HG02938 (cell line): ENCODE measurements at regions not wholly inside any gene's neighbourhood (a gene's known extent, or its start where the extent isn't known, plus 50 kb on each side); places are given as distances from the start of the nearest gene placed in this dataset.
A peak's percentile ranks its signal among the peaks of the same experiment; 100 is the strongest.

ENCODE experiments used
- ATAC-seq: cut with Tn5 transposase; IDR thresholded peaks from one replicate; pipeline ENCODE4 v1.9.1; 2021; ENCODE audit warnings: mild to moderate bottlenecking, moderate library complexity; ENCODE audit not compliant: unreplicated experiment

DNA sequence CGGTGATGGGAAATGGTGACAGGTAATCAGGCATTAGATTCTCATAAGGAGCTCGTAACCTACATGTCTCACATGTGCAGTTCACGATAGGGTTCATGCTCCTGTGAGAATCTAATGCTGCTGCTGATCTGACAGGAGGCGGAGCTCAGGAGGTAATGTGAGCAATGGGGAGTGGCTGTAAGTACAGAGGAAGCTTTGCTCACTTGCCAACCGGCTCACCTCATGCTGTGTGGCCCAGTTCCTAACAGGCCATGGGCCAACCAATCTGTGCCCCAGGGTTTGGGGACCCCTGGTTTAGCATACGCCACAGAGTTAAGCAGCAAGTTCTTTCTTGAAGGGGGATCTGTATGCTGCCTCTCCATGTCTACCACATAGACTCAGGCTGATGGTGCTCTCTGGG is 133.1 kb downstream of the IQUB start:
- ATAC-seq: no peak

DNA sequence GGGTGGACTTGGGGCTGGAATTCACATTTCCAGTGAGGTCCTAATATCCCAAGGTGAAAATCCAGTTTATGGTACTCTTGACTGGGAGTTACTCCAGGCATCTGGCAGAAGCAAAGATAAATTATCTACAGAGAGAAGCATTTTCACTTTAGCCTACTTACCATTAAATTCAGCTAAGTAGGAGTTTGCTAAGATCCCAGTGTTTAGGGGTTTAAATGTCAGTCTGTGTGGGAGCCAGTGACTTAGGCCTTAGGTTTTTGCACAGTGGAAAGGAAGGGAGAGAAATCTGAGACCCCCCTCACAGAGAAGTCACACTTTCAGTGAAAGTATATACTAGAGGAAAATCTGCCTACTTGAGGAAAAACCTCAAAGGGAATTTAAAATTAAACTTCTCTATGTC is 134.2 kb downstream of the IQUB start:
- no peak for ATAC-seq

DNA sequence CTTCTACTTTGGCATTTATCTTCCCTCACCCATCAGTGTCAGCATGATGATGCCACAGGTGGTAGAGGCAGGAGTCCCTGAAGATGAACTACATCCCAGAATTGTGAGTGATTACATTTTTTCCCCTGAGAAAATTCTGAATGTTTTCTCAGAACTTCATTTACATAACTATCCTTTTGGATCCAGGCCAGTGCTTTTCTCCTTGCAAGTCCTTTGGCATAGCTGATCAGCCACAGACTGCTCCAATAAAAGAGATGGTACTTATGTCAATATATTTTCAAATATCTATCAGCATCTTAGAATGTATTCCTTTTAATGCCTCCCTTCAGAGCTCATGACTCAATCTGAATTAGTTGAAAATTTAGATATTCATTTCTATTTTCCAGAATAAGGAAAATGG is 135.5 kb downstream of the IQUB start:
- no peak for ATAC-seq

DNA sequence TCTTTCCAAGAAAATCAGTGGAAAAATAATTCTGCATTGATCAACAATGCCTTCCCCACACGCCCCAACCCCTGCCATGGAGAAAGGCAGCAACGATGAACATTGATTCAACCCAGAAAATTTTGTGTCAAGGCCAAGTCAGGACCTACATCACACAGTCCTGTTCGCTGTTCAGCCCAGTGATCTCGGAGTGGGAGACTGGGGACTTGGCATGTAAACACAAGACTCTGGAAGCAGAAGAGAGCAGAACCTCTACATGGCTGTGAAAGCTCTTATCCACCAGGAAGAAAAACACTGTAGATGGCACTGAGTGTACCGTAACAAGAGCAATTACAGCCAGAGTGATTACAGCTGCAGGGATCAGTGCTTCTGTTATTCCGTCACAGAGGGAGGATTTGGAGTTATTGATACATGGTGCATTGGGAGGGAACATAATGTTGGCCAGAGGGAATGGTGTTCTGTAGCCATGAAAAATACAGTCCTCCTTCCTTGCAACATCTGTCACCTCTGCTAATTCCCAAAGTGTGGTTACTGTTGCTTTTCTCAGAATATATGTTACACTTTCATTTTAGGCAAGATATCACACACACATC is 136.6 kb downstream of the IQUB start:
- ATAC-seq: no peak

DNA sequence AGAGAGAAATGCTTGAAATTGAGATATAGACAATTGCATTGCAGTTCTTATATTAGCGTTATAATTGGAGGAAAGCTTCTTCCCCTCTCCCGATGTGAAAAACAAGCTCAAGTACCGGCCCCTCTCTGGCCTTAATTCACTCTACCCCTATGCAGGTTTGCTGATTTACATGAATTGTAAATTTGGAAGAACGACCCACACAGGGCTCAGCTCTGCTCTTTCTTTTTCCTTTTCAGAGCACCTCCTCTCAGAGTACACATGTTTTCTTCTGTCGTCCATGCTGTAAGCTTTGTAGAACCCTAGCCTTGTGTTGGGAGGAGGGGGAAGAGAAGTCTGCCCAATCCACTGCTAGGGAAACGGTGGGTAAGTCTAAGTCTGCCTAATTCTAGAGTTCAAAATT is 140.8 kb downstream of the IQUB start:
- ATAC-seq: no peak

DNA sequence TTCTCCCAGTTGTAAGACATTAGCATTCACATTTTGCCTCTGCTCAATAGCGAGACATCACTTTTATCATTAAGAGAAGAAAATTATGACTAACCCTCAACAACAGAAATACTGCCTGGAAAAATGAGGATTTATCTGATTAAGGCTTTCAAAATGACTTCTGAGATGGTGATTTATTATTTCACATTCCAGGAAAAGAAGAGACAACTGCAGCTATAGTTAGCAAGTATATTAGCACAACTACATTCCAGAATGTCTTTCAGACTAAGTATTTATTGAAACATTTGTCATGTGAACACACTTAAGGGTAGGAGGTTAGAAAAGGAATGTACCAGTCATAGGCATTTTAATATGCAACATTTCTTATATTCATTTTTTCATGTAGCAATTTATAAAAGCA is 162.0 kb downstream of the IQUB start:
- ATAC-seq: no peak

DNA sequence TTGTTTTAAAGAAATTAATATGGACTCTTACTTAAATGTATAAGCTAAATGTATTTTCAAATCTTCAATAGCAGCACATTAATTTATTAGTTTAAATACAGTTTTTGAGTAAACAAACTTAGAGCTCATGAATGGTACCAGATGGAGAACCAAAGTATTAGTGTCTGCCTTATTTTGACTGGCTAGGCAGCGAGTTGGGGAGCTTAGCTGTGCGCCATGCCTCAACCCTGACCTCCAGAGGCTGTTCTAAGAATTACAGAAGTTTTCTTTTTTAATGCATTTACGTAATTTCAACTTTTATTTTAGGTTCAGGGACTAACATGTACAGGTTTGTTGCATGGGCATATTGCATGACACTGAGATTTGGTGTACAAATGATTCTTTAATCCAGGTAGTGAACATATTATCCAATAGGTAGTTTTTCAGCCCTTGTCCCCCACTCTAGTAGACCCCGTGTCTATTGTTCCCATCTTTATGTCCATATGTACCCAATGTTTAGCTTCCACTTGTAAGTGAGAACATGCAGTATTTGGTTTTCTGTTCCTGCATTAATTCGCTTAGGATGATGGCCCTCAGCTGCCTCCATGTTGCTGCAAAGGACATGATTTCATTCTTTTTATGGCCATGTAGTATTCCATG is 166.8 kb downstream of the IQUB start:
- peak; percentile 91 for ATAC-seq

DNA sequence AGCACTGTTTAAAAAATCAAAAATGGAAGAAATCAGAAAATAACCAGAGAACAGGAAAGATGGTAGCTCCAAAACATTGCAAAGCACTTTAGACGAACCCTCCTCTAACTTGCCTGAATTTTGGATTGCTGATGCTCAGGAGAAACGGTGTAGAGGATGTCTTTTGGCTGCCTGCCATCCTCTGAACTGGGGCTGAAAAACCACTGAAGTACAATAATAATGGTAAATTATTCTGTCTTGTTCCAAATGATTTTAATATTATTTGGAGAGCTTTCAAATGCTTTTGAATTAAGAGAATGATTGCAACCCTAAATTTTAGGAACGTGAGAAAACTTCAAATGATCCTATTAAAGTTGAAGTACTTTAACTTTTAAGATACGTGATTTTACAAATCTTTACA is 167.3 kb upstream of the SLC13A1 start:
- no peak for ATAC-seq

DNA sequence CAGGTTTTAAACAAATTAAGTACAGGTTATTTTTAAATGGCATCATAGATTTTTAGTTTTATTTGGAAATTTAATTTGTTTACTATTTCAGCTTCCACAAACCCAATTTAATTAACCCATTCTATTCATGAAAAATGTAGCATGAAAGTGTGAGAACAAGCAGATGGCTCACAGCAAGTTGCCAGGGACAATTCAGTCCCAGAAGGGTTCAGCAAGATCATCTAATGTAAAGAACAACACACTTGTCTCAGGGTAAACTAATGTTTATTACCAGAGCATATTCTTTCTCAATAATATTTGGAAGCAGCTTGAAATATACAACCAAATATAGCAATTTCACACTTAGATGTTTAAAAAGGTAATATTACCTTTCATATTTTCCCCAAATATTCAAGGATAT is 166.9 kb upstream of the SLC13A1 start:
- no peak for ATAC-seq

DNA sequence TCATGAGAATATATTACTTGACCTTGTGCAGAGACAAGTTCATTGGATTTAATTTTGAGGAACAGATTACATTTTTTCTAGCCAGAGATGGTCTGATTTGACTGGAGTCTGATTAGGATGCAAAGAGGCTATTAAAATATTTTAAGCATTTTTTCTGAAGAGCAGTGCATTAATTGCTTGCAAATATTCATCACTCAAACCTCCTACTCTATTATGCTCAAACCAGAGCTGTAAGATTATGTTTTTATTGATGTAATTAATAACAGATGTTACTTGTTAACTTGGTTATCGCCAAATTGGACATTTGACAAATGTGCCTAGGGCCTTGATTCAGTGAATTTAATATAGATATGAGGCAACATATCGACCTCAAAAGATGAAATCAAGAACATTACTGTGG is 160.9 kb upstream of the SLC13A1 start:
- no peak for ATAC-seq

DNA sequence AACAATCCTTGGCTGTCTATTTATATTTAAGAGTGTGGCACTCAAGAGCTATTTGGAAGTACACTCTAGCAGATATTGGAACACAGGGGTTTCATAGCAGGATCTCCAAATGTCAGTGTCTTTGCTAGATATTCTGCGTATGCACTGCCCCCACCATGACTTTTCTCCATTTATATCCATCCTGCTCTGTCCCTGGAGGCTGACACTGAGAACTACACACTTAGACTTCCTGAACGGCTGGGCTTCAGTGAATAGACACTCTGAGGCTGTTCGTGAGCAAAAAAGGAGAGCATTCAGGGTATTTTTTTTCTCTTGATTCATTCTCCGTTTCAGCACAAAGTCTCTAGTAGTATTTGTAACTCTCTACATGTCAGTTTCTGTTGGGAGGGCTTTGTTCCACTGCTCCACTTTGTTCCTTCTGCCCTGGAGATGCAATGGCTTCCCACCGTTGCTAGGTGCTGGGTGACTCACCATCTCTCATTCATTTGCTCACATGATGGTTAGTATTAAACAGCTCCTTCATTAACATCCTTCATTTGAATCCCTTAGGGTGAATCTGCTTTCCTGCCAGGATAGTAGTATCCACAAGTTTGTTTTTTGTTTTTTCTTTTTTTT is 155.9 kb upstream of the SLC13A1 start:
- no peak for ATAC-seq

DNA sequence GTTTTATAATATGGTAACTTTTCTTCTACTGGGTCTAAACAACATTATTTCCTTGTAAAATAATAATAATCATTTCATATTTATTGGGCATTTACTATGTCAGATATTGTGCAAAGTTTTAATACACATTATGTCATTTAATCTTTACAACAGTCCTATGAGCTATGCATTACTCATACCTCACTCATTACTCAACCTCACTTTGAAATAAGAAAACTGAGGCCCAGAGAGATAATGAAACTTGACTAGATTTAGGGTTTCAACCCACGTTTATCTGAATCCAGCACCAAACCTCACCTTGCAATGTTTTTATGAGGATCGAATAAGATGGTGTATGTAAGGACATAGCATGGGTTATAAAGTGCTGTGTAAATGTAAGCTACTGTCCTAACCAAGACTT is 153.2 kb upstream of the SLC13A1 start:
- no peak for ATAC-seq

DNA sequence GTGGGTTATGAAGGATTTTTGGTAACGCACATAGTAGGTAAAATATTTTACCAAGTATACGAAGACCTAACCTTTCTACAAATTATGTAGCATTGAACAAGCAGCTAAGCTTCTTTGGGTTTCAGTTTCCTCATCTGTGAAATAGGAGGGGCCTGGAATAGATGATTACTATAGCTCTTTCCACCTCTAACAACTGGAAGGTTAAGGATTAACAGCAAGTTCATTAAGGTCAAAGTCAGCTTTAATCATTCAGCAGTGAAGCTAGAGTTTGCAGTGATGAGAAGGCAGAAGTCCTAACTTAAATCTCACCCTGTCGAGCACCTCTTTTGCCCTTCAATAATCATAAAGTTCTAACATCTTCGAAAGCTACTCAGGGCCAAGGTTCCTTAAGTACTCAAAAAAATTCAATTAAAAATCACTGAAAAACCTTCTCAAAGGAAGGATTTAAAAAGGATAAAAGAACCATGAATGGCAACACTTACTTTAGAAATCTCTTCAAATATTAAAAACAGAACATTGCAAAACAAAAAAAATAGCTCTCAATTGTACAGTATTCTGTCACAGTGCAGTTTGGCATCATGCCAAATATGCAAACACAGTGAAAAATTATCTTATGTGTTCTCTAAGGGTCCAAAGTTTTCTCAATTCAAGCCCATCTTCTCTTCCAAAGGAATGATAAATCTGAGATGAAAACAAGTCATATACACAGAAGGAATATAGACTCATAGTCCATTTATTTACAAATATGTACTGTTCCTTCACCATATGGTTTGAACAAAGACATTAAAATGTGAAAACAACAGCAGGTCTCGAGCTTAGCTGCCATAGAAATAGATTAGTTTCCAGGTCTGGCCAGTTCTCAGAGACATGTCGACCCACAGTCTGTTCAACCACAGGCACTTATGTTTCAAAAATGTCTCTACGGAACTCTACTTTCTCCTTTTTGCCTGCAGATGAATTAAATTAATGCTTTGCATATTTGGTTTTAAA is 152.0 kb upstream of the SLC13A1 start:
- no peak for ATAC-seq

DNA sequence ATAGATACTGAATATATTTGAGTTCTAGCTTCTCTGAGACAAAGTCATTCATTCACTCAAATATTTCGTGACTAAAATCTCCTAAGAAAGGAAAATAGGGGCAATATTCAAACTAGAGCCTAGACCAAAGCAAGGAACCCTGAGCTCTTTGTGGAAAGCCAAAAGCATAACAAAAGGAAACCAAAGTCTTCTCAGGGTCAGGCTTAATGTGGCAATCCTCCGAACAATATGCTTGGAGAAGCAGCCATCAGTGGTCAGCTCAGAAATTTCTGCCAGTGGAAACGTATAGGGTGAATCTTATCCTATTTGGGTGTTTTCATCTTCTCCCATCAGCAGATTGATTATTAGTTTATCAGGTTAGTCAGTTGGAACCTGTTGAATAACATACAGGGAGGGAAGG is 151.3 kb upstream of the SLC13A1 start:
- ATAC-seq: no peak

DNA sequence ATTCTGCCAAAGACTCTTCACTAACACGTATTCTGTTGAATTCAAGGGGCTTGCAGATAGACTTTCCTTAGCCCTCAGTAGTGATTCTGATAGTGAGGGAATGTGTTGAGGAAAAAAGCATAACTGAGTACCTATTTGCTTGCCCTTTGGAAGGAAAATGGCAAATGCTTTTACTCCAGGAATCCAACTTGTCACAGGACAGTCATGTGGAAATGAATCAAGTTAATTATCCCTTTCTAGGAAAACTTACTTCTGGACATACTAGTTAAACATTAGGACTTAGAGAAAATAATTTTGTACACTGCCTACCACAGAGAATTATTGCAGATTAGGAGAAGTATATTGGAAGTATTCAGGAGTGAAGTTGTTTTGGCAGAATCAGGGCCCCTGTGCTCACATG is 148.9 kb upstream of the SLC13A1 start:
- no peak for ATAC-seq

DNA sequence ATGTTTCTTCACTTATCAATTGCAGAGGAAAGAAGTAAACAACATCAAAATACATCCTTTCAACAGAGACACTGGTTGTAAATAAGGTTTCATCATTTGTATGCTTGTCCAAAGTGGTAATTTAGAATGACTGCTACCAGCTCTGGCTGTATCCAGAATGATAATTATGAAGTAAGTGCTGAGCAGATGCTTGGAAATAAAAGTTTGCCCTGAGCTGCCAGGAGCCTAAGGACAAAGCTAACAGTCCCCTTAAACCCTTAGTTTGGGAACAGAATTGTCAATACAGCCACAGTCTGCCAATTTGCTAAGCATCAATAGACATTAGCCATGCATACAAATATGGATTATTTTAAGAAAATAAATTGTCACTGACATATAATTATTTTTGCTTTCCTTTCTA is 147.0 kb upstream of the SLC13A1 start:
- no peak for ATAC-seq

DNA sequence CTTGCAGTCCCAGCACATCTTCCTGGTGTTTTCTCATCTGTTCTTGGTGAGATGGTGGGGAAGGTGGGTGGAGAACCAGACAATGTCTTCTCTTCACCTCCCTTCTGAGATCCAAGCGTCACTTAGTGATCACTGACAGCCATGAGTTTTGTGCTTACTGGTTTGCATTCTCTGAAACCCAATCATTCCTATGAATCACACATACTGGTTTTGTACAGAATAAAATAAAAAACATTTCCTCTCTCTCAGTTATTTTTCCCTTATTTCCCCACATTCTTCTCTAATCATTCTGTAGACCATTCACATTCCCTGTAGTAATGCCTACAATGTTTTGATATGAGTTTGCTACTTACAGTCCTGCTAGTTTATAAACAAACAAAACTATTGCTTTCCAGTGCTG is 143.8 kb upstream of the SLC13A1 start:
- ATAC-seq: no peak

DNA sequence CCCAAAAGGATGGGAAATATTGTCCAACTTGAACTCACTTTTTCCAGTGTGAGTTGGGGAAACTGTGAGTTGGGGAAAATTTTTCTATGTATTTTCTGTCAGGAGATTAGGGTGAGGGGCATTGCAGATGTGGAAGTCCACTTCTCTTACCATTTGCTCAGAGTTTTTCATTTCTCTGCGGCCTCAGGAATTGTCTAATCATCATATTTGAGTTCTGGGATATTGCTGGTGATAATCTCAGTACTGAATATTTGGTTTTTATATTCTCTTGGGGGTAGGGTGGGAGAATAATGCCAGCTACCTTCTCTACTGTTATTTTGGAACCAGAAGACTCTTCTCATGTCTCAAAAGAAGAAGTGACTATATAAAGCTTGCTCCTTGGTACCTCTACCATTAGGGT is 141.3 kb upstream of the SLC13A1 start:
- ATAC-seq: no peak

DNA sequence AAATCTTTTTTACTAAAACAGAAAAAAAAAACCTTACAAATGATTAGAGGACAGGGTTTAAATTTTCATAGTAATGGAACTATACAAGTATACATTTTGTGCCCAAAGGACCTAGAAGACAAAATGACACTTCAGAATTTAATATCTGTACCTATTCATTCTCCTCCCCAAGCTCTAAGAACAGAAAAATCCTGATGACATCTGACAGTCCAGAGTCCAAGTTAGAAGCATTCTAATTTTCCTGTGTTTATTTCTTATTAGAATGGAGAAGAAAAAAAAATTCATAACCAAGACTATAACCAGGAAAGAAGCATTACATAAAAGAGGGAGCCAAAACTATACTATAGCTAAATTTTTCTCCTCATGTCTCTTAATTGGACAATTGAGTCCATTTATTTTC is 138.9 kb upstream of the SLC13A1 start:
- no peak for ATAC-seq

DNA sequence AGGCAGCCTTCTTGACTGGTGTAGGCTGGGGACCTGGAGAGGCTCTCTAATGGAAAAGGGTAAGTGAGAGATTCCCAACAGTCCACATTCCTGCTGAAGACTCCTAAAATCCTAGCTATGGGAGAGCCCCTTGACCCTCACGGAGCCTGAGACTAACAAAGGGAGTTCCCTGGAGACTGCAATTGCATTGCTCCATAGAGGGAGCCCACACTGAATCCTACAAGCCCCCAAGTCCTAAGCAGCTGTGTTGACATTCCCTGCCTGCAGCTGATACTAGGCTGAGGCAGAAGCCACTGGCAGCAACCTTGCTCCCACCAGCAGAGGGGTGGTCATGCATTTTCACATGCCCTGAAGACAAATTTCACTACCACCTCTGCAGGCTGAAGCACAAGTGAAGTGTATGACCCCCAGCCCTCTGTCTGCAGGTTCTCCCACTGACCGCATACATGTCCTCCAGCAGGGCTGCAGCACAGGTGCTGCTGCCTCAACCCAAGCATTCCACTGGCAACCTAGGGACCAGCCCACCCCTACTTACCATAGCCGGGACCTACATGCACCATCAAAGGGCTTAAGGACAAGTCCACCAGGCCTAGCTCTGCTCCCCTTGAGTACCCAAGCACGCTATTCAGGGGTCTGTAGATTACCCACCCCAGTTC is 130.3 kb upstream of the SLC13A1 start:
- ATAC-seq: no peak

DNA sequence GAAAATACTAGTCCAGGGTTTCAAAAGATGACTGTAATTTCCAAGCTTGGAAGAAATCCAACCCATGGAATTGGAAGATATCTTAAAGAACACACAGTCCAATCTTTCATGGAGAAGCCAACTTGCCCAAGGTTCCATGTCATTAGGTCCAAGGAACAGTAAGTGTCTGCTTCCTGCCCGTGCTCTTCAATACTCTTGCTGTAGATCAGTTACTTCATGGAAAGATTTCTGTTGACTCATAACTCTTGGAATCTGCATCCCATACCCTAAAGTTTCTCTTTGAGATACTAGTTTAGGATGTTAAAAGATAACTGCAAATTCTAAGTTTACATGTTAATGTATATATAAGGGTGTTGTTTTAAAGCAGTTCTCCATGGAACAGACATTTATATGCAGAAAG is 127.9 kb upstream of the SLC13A1 start:
- ATAC-seq: no peak
